Astrocyte of the spinal cord (primary cell): ENCODE measurements at regions not wholly inside any gene's neighbourhood (a gene's known extent, or its start where the extent isn't known, plus 50 kb on each side); places are given as distances from the start of the nearest gene placed in this dataset.

ENCODE experiments used
- DNase-seq: peaks from one replicate; pipeline ENCODE4 v3.0.0; 2011; ENCODE audit warnings: low read depth, low spot score
- H3K4me3 ChIP-seq: 2 replicates; pipeline ENCODE4 v1.5.1; 2011; ENCODE audit warnings: low read depth, mild to moderate bottlenecking, low read length, moderate library complexity
- in situ Hi-C: cut with HindIII; loops from 2 replicates; pipeline ENCODE4 v1.10.0; 2017; ENCODE audit warnings: low sequenced_read_pairs
- TF ChIP-seq, protein P1 (sequence below): IDR thresholded peaks from 2 replicates; pipeline ENCODE4 v1.5.1; 2012; ENCODE audit warnings: low read depth, mild to moderate bottlenecking, low read length, inconsistent platforms

DNA sequence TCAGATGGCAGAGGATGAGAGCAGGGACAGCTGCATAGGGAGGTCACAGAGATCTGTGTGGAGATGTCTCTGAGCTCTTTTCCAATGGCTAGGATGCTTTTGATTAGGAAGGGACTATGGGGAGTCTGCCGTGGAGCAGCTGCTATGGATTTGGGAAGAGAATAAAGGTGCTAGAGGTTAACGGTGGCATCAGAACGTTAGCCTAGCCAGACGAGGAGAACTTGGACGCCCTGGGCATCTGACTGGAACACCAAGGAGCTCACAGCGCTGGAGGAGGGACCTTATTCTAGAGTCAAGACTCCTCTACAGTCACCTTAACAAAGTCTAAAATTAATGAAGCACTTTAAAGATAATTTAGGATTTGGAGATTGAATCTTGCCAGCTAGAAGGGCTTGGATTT lies 157.2 kb upstream of the B3GAT1 start:
- in situ Hi-C loops = no loop called here
- TF ChIP-seq, protein P1, sequence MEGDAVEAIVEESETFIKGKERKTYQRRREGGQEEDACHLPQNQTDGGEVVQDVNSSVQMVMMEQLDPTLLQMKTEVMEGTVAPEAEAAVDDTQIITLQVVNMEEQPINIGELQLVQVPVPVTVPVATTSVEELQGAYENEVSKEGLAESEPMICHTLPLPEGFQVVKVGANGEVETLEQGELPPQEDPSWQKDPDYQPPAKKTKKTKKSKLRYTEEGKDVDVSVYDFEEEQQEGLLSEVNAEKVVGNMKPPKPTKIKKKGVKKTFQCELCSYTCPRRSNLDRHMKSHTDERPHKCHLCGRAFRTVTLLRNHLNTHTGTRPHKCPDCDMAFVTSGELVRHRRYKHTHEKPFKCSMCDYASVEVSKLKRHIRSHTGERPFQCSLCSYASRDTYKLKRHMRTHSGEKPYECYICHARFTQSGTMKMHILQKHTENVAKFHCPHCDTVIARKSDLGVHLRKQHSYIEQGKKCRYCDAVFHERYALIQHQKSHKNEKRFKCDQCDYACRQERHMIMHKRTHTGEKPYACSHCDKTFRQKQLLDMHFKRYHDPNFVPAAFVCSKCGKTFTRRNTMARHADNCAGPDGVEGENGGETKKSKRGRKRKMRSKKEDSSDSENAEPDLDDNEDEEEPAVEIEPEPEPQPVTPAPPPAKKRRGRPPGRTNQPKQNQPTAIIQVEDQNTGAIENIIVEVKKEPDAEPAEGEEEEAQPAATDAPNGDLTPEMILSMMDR = no peak
- no peak overlapping the region for H3K4me3 ChIP-seq
- DNase-seq = no peak

DNA sequence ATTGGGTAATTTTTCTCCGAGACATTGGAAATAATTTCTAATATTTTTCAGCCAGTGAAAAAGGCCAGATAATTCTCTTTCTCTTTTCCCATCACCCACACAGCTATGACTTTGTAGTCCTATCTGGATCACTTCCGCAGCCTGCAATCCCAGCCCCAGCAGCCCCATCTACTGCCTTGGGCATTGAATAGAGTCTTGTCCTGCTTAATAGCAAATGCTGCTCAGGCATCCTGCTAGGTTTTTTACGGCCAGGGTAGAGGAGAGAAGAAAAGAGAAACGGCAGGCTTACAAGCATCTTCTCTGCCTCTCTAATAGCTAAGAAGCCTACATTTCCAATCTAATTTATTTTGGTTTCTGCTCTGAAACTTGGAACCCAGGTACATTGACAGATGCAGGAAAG lies 154.3 kb upstream of the B3GAT1 start:
- in situ Hi-C loops = no loop called here
- TF ChIP-seq, protein P1 = no peak
- no peak for DNase-seq
- H3K4me3 ChIP-seq = no peak overlapping the region

DNA sequence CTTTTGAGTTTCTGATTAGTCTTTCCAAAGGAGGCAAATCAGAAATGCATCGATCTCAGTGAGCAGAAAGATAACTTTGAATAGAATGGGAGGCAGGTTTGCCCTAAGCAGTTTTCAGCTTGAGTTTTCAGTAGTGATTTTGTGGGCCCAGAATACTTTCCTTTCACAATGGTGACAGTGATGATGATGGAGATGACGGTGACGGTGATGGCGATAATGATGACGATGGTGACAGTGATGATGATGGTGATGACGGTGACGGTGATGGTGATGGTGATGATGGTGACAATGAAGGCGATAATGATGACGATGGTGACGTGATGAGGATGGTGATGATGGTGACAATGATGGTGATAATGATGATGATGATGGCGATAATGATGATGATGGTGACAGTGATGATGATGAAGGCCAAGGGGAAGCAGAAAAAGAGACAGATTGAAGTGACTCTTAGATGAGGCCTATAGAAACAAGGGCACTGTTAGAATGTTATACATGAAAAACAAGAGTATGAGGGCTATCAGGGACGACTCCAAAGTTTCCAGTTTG lies 153.4 kb upstream of the B3GAT1 start:
- no peak for DNase-seq
- in situ Hi-C loops = no loop called here
- TF ChIP-seq, protein P1 = no peak
- H3K4me3 ChIP-seq = no peak overlapping the region

DNA sequence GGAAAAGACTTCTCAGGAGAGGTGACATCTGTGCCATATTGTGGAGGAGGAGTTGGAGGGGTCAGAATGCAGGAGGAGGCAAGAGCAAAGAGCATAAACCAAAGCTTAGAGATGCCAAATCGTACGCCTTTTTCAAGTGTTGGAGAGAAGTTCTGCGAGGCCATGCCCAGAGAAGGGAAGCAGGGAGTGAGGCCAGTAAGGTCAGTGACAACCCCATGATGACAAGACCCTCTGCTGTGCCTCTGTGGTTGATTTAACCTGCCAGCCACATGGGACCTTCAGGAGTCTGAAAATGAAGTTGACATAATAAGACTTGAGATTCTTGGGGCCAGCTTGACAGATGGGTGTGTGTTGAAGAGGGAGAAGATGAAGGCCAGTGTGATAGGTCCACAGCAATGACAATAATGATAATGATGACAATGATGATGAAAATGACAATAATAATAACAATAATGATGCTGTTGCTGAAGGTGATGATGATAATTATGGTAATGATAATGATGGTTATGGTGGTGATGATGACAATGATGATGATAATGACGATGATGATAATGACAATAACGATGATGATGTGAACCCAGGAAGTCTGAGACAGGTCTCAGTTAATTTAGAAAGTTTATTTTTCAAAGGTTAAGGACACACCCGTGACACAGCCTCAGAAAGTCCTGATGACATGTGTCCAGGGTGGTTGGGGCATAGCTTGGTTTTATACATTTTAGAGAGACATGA lies 152.6 kb upstream of the B3GAT1 start:
- in situ Hi-C loops = no loop called here
- H3K4me3 ChIP-seq = no peak overlapping the region
- no peak for DNase-seq
- TF ChIP-seq, protein P1 = no peak

DNA sequence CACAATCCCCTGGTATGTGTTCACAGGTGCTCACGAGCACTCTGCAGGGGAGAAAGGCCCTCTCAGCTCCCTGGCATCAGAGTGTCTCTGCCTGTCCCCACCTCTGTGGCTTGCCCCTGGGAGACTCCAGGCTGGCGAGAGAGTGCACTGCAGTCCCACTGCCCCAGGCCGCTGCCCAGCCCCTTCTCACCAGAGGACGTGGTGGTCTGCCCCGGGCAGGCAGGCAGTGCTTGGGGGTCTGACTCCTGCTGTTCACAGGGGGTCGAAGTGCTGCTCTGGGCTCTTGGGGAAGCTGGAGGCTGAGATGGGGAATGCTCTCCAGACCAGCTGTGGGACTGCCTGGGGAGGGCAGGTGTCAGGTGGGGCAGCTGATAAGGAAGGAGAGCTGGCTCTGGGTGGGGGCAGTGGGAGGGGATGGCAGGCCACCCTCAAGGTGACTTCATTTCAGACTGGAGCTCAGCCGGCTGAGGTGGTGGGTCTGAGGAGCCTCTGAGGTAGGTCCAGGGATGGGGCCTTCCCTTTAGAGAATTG lies 151.0 kb upstream of the B3GAT1 start:
- in situ Hi-C loops = no loop called here
- H3K4me3 ChIP-seq = no peak overlapping the region
- DNase-seq = no peak
- TF ChIP-seq, protein P1 = no peak

DNA sequence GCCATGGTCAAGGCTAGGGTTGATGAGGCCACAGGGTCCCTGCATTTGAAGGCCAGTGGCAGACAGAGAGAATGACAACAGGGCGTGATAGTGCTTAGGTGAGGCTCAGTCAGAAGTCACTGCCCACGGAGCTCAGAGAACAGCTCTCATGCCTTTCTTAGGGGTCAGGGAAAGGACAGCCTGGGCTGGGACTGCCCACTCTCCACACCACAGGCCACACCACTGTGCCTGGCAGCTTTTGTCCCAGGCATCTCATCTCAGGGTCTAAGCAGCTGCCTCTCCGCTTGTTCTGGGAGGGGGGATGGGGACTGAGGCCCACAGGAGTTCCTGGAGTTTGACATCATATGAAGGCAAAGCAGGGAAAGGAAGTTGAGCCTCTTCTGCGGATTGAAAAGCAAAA lies 150.2 kb upstream of the B3GAT1 start:
- H3K4me3 ChIP-seq = no peak overlapping the region
- TF ChIP-seq, protein P1 = no peak
- no peak for DNase-seq
- in situ Hi-C loops = no loop called here
